Adipose tissue (tissue), 3 donors: ENCODE measurements at regions not wholly inside any gene's neighbourhood (a gene's known extent, or its start where the extent isn't known, plus 50 kb on each side); places are given as distances from the start of the nearest gene placed in this dataset.

ENCODE experiments used
- H3K27ac ChIP-seq: one replicate; pipeline ENCODE4 v1.5.1; 2013; ENCODE audit warnings: low read depth, low read length
- WGBS, 3 donors: extraction: QIAGEN DNeasy Blood & Tissue Kit; methylation state at CpG; one replicate each; pipeline ENCODE4 v1.1.7; 2013; 5-methylcytosine and 5-hydroxymethylcytosine counted together
- donor health status: healthy with polysubstance abuse.
- donor health status: Bipolar disorder and iron deficiency.
- donor health status: healthy.

- WGBS, 3 donors: 38 to 78% (median 58%) methylated on average over 5 of the region's 5 CpGs
- H3K27ac ChIP-seq: no peak overlapping the region
Measured at GRCh38 chr16:66168777-66169176, 197.7 kb upstream of the CDH5 start.

GRCh38 chr16:66167564-66168291 is 198.8 kb upstream of the CDH5 start:
- WGBS, 3 donors: 65 to 88% (median 76%) methylated on average over 12 of the region's 12 CpGs
- no peak overlapping the region for H3K27ac ChIP-seq

GRCh38 chr16:66166490-66166889 is 200.0 kb upstream of the CDH5 start:
- 67 to 77% (median 73%) methylated on average over 11 of the region's 11 CpGs for WGBS, 3 donors

GRCh38 chr16:66165879-66166278 is 200.6 kb upstream of the CDH5 start:
- H3K27ac ChIP-seq: no peak overlapping the region
- WGBS, 3 donors: 50 to 90% (median 68%) methylated on average over 2 of the region's 2 CpGs

More at GRCh38 chr16:66166490-66166889, 200.0 kb upstream of the CDH5 start:
- H3K27ac ChIP-seq: no peak overlapping the region

DNA sequence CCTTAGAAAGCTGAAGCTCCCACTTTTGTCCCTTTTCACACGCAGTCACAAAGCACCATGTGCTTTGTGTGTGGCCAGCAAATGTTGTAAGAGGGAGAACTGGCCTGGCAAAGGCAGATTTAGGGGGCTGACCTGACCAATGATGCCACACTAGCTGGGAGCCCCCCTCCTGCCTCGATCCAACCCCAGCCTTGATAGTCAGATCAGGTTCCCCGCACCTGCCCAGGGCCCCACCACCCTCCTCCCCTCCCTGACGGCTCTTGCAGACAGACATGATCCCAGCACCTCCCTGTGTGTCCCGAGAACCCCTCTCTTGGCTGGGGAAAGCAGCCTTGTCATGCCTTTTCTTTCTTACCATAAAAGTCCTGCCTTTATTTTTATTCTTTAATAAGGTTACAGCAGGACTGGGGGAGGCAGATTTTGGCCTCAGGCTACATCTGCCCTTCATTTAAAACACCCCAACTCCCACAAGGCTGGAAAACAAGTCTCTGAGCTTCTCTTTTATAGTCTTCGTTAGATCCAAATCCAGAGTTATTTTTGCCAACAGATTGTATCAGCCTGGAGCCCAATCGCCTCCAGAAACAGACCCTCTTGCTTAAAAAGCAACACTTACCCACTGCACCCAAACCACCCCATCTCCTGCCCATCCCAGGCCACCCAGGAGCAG is 201.8 kb upstream of the CDH5 start:
- H3K27ac ChIP-seq: no peak overlapping the region
- WGBS, 3 donors: 58 to 70% (median 65%) methylated on average over 7 of the region's 7 CpGs

DNA sequence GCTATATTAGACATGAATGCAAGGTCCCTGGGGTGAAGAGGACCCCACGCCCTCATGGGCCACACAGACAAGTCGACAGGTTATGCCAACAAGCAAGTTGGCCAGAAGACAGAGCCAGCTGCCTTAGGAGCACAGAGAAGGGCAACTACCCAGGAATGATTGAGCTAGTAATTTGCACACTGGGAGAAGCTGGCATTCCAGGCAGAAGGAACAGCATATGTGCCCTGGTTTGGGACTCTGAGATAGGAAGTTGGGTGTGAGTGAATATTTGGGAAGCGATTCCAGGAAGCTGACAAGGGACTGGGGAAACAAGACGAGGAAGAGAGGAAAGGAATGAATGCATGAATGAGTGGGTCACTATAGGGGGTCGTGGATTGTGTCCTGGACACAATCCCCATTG is 203.7 kb upstream of the CDH5 start:
- no peak overlapping the region for H3K27ac ChIP-seq
- 50 to 72% (median 69%) methylated on average over 5 of the region's 5 CpGs for WGBS, 3 donors

DNA sequence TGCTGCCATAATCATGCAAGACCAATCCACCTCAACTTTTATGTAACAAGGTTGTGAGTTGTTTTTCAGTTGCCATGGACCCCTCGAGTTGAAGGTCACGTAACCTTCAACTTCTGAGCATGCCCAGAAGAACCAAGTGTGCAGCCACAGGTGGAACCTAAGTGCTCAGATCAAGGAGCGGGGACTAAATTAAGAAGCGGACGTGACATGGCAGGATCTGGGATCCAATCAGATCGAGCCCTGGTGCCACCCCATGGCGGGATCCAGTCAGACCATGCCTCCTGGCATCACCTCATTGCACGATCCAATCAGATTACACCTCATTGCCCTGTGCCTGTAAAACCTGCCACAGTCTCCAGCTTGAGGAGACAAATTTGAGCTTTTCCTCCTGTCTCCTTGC is 204.5 kb upstream of the CDH5 start:
- H3K27ac ChIP-seq: no peak overlapping the region
- WGBS, 3 donors: 71 to 96% (median 92%) methylated on average over 8 of the region's 8 CpGs

DNA sequence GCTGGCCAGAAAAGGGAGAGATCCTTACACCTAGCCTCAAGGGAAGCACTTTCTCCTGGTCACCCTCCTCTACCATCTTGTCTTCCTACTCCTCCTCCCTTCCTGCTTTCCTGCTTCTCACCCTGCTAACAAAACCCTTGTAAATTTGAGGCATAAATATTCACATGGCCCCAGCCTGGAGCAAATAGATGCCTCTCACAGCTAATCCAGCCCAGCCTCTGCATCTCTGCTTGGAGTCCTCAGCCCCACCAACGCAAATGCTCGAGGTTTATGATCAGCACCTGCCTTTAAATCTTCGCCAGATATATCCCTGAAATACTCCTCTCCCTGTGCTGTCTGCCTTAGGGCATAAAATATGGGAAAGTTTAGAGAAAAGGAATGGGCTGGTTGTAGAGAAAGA is 205.2 kb upstream of the CDH5 start:
- no peak overlapping the region for H3K27ac ChIP-seq
- WGBS, 3 donors: 64 to 92% (median 90%) methylated on average over 3 of the region's 3 CpGs

GRCh38 chr16:66159987-66160386 is 206.5 kb upstream of the CDH5 start:
- WGBS, 3 donors: 64 to 74% (median 73%) methylated on average over 5 of the region's 5 CpGs
- H3K27ac ChIP-seq: no peak overlapping the region

GRCh38 chr16:66156538-66156937 is 210.0 kb upstream of the CDH5 start:
- no peak overlapping the region for H3K27ac ChIP-seq
- WGBS, 3 donors: 65 to 93% (median 90%) methylated on average over 4 of the region's 4 CpGs

GRCh38 chr16:66155933-66156332 is 210.6 kb upstream of the CDH5 start:
- WGBS, 3 donors: 66 to 95% (median 85%) methylated on average over 4 of the region's 4 CpGs
- no peak overlapping the region for H3K27ac ChIP-seq

GRCh38 chr16:66154801-66155200 is 211.7 kb upstream of the CDH5 start:
- 73 to 77% (median 75%) methylated on average over 8 of the region's 8 CpGs for WGBS, 3 donors
- H3K27ac ChIP-seq: no peak overlapping the region

DNA sequence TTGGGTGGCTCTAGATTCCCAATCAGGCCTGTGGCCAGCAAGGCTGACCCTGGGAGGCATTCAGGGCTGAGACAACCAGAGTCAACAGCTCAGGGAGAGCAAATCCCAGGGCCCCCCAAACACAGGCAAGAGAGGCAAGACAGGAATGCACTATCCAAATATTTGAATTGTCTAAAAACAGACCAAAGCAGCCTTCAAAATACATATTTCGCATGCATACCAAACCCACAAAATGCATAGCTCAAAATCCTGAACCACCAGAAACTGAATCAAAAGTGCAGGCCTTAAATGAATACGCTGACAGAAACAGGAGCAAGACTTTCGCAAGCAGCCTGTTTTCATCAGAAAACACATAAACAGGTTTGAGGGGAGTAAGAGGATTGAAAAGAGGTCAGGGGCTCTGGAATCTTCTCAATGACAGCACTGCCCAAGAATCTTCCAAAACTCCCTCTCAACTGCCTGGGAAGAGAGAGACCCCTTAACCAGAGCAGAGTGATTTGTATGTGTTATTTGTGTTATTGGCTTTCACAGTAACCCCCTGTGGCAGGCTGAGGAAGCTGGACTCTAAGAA is 213.6 kb upstream of the CDH5 start:
- no peak overlapping the region for H3K27ac ChIP-seq

GRCh38 chr16:66152181-66152580 is 214.3 kb upstream of the CDH5 start:
- H3K27ac ChIP-seq: no peak overlapping the region
- WGBS, 3 donors: 66 to 93% (median 91%) methylated on average over 2 of the region's 2 CpGs

More for the DNA sequence above, 213.6 kb upstream of the CDH5 start:
- WGBS, 3 donors: 75 to 90% (median 85%) methylated on average over 3 of the region's 3 CpGs

DNA sequence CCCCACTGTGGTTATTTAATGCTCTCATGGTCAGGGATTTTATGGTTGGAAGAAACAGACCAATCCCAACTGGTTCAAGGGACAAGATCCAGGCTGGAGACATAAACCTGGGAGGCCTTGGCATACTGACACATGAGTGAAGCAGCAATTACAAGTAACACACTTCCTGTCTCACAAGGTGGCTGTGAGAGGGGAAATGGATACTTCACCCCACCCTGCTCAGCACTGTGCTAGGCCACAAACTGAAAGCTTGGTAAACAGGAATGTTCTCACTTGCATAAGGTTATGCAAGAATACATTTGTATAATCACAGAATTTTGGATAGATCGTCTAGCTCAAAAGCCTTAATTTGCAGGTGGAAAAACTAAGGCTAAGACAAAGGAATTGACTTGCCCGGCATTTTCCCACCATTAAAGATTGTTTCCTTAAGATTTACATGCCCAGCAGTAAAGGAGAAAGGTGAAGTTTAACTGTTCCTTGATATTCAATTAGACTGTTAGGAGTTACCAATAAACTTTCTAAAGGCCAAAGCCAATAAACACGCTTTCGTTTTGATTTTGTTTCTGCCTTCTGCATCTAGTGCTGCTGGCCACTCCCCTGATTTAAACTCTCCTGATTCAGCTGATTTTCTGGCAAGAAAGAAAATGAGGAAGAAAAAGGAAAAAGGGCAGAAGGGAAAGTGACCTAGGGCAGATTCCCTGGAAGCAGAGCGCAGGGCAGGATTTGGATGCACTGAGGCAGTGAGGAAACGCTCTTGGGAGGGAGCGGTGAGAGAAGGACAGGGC is 215.6 kb upstream of the CDH5 start:
- 52 to 74% (median 55%) methylated on average over 7 of the region's 7 CpGs for WGBS, 3 donors
- peak overlapping the region; percentile 68 for H3K27ac ChIP-seq

DNA sequence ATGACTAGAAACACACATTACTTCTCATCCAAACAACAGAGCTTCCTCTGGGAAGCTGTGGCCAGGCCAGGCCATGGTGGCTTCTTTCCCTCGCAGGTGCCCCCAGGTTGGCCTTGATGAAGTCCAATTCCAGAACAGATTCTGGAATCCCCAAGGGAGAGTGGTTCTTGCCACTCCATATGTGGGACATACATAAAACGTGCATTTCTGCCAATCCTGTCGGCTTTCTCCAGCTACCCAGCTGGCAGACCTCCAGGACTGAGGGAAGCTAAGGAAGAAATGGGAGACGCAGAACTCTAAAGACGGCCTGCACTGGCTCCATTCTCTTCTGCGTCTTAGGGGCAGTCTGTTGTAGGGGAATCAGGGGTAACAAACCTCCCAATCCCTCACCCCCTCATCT is 219.2 kb upstream of the CDH5 start:
- H3K27ac ChIP-seq: no peak overlapping the region

DNA sequence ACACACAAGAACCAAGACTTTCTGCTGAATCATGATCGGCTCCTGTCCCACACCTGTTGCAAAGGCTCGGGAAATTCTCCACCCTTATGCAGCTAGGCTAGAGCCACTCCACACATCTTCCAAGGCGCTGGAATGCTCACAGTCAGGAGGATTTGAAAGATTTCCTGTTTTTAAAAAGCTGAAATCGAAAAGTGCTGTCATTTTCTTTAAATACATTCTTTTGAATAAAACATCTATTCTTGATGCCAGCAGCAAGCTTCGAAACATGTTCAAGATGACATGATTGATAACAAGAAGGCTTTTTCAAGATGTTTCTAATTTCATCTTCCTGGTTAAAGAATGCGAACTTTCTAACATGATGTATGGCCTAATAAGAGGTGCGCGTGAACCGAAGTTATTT is 219.7 kb upstream of the CDH5 start:
- 70 to 90% (median 89%) methylated on average over 9 of the region's 9 CpGs for WGBS, 3 donors
- no peak overlapping the region for H3K27ac ChIP-seq

More for the DNA sequence above, 219.2 kb upstream of the CDH5 start:
- WGBS, 3 donors: 69 to 89% (median 88%) methylated on average over 6 of the region's 6 CpGs

GRCh38 chr16:66144641-66145040 is 221.8 kb upstream of the CDH5 start:
- no peak overlapping the region for H3K27ac ChIP-seq
- WGBS, 3 donors: 82 to 95% (median 94%) methylated on average over 3 of the region's 3 CpGs

GRCh38 chr16:66143415-66143814 is 223.1 kb upstream of the CDH5 start:
- H3K27ac ChIP-seq: no peak overlapping the region
- WGBS, 3 donors: 58 to 88% (median 83%) methylated on average over 1 of the region's 1 CpG
